Activated CD4-positive, alpha-beta T cell treated with anti-CD3 and anti-CD28 coated beads for 36 hours (primary cell): ENCODE measurements at regions not wholly inside any gene's neighbourhood (a gene's known extent, or its start where the extent isn't known, plus 50 kb on each side); places are given as distances from the start of the nearest gene placed in this dataset.

Experiments
- ATAC-seq: fragments of 200-7000 bp; cut with Tn5 transposase; one replicate; pipeline ENCODE4 v1.10.0; 2021; ENCODE audit warnings: mild to moderate bottlenecking, moderate library complexity
- CTCF ChIA-PET: fragments of 350-600 bp; sonication (Branson Sonifier 250); formaldehyde crosslinking; loops from one replicate; lab custom pipeline; 2021; ENCODE audit warnings: antibody characterized with exemption; lab: Charles Lee
- POLR2A ChIA-PET: fragments of 350-600 bp; sonication (Branson Sonifier 250); formaldehyde crosslinking; loops from one replicate; lab custom pipeline; 2021; ENCODE audit warnings: antibody characterized with exemption, inconsistent platforms; lab: Charles Lee
- DNase-seq: peaks from one replicate; pipeline ENCODE4 v3.0.0-alpha.2; 2020
- H3K27ac Mint-ChIP-seq: one replicate; pipeline ENCODE4 v1.8.0; 2021; ENCODE audit warnings: mixed read lengths
- H3K27me3 Mint-ChIP-seq: one replicate; pipeline ENCODE4 v1.8.0; 2021; ENCODE audit warnings: mixed read lengths
- H3K36me3 Mint-ChIP-seq: one replicate; pipeline ENCODE4 v1.8.0; 2021; ENCODE audit warnings: low read depth, mixed read lengths
- H3K4me1 Mint-ChIP-seq: one replicate; pipeline ENCODE4 v1.8.0; 2021; ENCODE audit warnings: mixed read lengths
- H3K4me3 Mint-ChIP-seq: one replicate; pipeline ENCODE4 v1.8.0; 2021; ENCODE audit warnings: mild to moderate bottlenecking, moderate library complexity, mixed read lengths
- H3K9me3 Mint-ChIP-seq: one replicate; pipeline ENCODE4 v1.8.0; 2021; ENCODE audit warnings: low read depth, mixed read lengths
- intact Hi-C, 2 experiments: fragments of 100-400 bp; cut with DNase I in 1 of 2; cut with micrococcal nuclease in 1 of 2; formaldehyde crosslinking; loops; one replicate each; pipeline versions ENCODE4 v1.14.2 to v1.15.1; 2022 to 2024; cut with DNase I, micrococcal nuclease

DNA sequence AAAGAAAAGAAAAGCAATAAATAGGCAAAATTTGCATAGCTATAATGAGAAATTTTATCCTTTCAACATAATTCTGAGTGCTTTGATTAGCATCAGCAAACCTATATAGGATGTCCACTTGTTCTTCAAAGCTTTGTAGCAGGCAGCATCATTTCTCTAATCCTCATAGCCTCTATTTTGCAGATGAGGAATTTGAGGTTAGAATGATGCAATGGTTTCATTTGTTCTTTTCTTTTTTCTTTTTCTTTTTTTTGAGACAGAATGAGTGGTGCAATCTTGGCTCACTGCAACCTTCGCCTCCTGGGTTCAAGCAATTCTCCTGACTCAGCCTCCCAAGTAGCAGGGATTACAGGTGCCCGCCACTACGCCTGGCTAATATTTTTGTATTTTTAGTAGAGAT lies 594.4 kb downstream of the TOX3 start:
- ChIA-PET CTCF (interaction anchor here (1.6 kb wide), 1 partner anchor 30 kb away, joined by 4 read pairs; no protein-coding TSS in a partner anchor), POLR2A (no interaction called here)
- no peak for ATAC-seq
- DNase-seq: no peak
- Mint-ChIP-seq H3K9me3 (no peaks in the 10 kb centered on the region), H3K27ac (no peak overlapping the region), H3K4me1 (no peaks in the 10 kb centered on the region), H3K36me3 (no peaks in the 10 kb centered on the region), H3K4me3 (no peak overlapping the region), H3K27me3 (no peaks in the 10 kb centered on the region)
- intact Hi-C loops: no loop called here

DNA sequence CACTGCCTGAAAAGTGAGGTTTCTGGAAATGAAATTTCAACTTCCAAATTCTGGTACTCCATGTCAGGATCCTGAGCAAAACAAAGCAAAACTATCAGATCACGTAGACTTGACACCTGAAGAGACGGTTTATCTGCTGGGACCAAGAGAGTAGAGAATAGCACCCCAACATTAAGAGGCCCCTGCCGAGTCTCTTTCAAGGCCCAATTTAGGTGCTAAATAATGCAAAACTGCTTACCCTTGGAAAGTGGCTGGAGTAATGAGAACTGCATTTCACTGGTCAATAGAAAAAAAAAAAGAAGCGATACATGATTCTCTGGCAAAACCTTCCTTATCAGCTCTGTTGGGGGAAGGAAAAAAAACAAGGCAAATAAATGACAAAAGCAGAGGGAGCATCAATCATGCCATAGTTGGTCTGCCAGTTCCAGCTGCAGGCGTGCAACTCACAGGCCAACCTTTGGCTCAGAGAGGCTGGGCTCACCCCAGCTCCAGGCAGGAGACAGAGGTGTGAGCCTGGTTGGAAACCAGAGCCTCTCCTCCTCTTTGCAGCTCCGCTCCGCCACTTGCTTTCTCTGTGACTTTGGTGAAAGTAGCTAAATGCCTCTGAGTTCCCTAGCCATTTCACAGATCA lies 595.2 kb downstream of the TOX3 start:
- Mint-ChIP-seq H3K9me3 (no peaks in the 10 kb centered on the region), H3K36me3 (no peaks in the 10 kb centered on the region), H3K27ac (no peak overlapping the region), H3K4me1 (no peaks in the 10 kb centered on the region), H3K27me3 (no peaks in the 10 kb centered on the region), H3K4me3 (no peak overlapping the region)
- ATAC-seq (no peak), DNase-seq (no peak)
- ChIA-PET CTCF (no interaction called here), POLR2A (no interaction called here)
- intact Hi-C loops: no loop called here

DNA sequence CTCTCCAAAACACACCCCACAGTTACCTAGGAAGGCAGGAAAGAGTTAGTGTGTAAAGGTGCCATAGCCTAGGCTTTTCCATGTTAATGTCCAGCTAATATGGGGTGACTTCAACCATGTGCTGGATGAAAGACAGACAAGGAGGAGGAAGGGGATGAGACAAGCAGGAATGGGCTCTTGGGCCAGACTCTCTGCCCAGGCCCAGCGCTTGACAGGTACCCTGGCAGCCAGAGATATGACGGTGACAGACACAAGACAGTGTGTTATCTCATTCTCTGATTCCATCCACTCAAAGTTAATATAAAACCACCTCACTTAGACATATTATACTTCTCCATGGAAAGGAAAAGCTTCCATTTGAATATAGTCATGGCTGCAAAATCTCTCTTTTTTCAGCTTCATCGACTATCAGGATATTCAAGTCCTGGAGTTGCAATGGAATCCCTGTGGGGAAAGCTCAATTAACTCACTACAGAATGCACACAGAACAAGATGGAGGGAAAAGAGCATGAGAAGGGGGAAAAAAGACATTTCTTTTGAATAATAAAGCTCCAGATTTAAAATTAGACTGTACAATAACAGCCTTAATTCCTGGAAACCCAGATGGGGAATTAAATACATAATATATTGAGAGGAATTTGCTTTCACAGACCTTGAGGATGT lies 596.7 kb downstream of the TOX3 start:
- Mint-ChIP-seq H3K9me3 (no peaks in the 10 kb centered on the region), H3K36me3 (no peaks in the 10 kb centered on the region), H3K4me1 (no peaks in the 10 kb centered on the region), H3K27ac (no peak overlapping the region), H3K27me3 (no peaks in the 10 kb centered on the region), H3K4me3 (no peak overlapping the region)
- POLR2A ChIA-PET: no interaction called here
- CTCF ChIA-PET: interaction anchor here (0.7 kb wide), 1 partner anchor 19 kb away, joined by 3 read pairs; no protein-coding TSS in a partner anchor
- DNase-seq: no peak
- no peak for ATAC-seq
- intact Hi-C loops: no loop called here

GRCh38 chr16:51949282-51949681 lies 597.7 kb downstream of the TOX3 start:
- ChIA-PET CTCF (no interaction called here), POLR2A (no interaction called here)
- Mint-ChIP-seq H3K27me3 (no peaks in the 10 kb centered on the region), H3K36me3 (no peaks in the 10 kb centered on the region), H3K4me1 (no peaks in the 10 kb centered on the region), H3K9me3 (no peaks in the 10 kb centered on the region), H3K27ac (no peak overlapping the region), H3K4me3 (no peak overlapping the region)
- DNase-seq (no peak), ATAC-seq (no peak)
- intact Hi-C loops: no loop called here

DNA sequence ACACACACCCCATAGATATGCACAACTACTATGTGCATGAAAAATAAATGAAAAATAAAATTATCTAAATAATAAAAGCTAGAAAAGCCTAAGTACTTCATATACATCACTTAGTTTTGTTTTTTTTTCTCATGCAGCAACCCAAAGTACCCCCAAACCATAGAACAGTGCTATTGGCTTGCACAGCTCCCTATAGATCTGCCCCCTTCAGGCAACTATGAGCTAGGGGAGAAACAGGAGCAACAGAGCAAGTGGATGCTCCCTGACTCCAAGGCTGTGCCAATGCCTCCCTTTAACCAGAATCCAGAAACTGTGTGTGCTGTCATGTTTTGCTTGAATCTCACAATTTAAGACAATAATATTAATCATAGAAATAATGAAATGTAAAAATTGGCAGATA lies 605.5 kb downstream of the TOX3 start:
- ChIA-PET CTCF (no interaction called here), POLR2A (no interaction called here)
- H3K4me1 Mint-ChIP-seq: no peaks in the 10 kb centered on the region
- no peaks in the 10 kb centered on the region for H3K36me3 Mint-ChIP-seq
- no peaks in the 10 kb centered on the region for H3K27me3 Mint-ChIP-seq
- no peak overlapping the region for H3K27ac Mint-ChIP-seq
- ATAC-seq: no peak
- no peak overlapping the region for H3K4me3 Mint-ChIP-seq
- peaks cover 4% of the 10 kb centered on the region for H3K9me3 Mint-ChIP-seq
- intact Hi-C loops: no loop called here
- DNase-seq: no peak

DNA sequence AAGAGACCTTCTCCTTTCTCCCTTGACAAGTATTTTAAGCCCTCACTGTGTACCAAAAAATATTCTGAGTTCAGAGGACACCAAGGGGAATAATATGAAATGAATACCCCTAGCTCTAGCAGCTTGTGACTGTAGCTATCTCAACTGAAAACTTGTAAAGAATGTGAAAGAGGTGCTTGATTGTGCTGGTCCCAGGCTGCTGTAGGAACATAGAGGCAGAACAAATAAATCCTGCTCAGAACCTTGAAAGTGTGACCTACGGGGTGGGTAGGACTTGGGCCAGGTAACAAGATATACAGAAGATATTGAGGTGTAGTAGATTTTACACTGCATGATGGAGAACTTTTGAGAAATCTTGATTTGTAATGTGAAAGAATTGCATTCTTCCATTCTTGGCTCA lies 606.8 kb downstream of the TOX3 start:
- H3K4me1 Mint-ChIP-seq: no peaks in the 10 kb centered on the region
- intact Hi-C loops: no loop called here
- CTCF ChIA-PET: no interaction called here
- no peak overlapping the region for H3K27ac Mint-ChIP-seq
- peaks cover 8% of the 10 kb centered on the region for H3K9me3 Mint-ChIP-seq
- H3K36me3 Mint-ChIP-seq: no peaks in the 10 kb centered on the region
- POLR2A ChIA-PET: no interaction called here
- H3K27me3 Mint-ChIP-seq: no peaks in the 10 kb centered on the region
- no peak for ATAC-seq
- DNase-seq: no peak
- no peak overlapping the region for H3K4me3 Mint-ChIP-seq

GRCh38 chr16:51939378-51939871 lies 607.5 kb downstream of the TOX3 start:
- no peaks in the 10 kb centered on the region for H3K27me3 Mint-ChIP-seq
- ATAC-seq (no peak), DNase-seq (no peak)
- CTCF ChIA-PET: no interaction called here
- H3K9me3 Mint-ChIP-seq: peaks cover 8% of the 10 kb centered on the region
- intact Hi-C loops: loop anchor here in 1 of 2 experiments (10.0 kb wide), 1 partner anchor 65 kb away; no protein-coding TSS in a partner anchor
- no peaks in the 10 kb centered on the region for H3K4me1 Mint-ChIP-seq
- H3K4me3 Mint-ChIP-seq: no peak overlapping the region
- no peaks in the 10 kb centered on the region for H3K36me3 Mint-ChIP-seq
- POLR2A ChIA-PET: no interaction called here
- H3K27ac Mint-ChIP-seq: no peak overlapping the region

GRCh38 chr16:51938861-51939260 lies 608.1 kb downstream of the TOX3 start:
- DNase-seq: no peak
- intact Hi-C loops: loop anchor here in 1 of 2 experiments (10.0 kb wide), 1 partner anchor 64 kb away; no protein-coding TSS in a partner anchor
- ATAC-seq: no peak
- Mint-ChIP-seq H3K4me1 (no peaks in the 10 kb centered on the region), H3K36me3 (no peaks in the 10 kb centered on the region), H3K9me3 (peaks cover 7% of the 10 kb centered on the region), H3K27ac (no peak overlapping the region), H3K4me3 (no peak overlapping the region), H3K27me3 (no peaks in the 10 kb centered on the region)
- CTCF ChIA-PET: no interaction called here
- POLR2A ChIA-PET: no interaction called here

DNA sequence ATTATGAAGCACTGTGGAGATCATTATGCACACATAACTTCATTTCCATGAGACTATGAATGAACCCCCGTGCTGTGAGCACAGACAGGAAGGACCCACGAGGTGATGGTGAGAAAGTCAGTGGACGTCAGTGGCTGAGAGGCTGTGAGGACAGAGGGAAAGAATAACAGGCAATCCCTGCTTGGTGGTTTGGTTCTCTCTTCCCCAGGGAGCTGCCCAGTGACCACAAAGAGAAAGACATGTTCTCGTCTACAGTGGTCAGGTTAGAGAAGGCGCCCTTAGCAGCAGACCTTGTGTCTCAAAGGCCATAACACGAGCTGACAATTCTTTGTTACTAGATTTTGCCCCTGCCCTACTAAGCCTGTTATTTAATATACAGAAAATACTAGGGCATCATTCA lies 609.2 kb downstream of the TOX3 start:
- Mint-ChIP-seq H3K36me3 (no peaks in the 10 kb centered on the region), H3K27me3 (no peaks in the 10 kb centered on the region), H3K27ac (no peak overlapping the region), H3K4me1 (no peaks in the 10 kb centered on the region), H3K4me3 (no peak overlapping the region), H3K9me3 (peaks cover 6% of the 10 kb centered on the region)
- ChIA-PET CTCF (interaction anchor here (0.6 kb wide), 1 partner anchor 290 kb away, joined by 3 read pairs; no protein-coding TSS in a partner anchor), POLR2A (no interaction called here)
- DNase-seq: no peak
- ATAC-seq: no peak
- intact Hi-C loops: loop anchor here in 1 of 2 experiments (10.0 kb wide), 1 partner anchor 63 kb away; no protein-coding TSS in a partner anchor

- POLR2A ChIA-PET: no interaction called here
- ATAC-seq (no peak), DNase-seq (no peak)
- intact Hi-C loops: loop anchor here in 1 of 2 experiments (10.0 kb wide), 1 partner anchor 62 kb away; no protein-coding TSS in a partner anchor
- H3K4me1 Mint-ChIP-seq: no peaks in the 10 kb centered on the region
- CTCF ChIA-PET: no interaction called here
- no peak overlapping the region for H3K27ac Mint-ChIP-seq
- H3K9me3 Mint-ChIP-seq: peaks cover 6% of the 10 kb centered on the region
- H3K27me3 Mint-ChIP-seq: no peaks in the 10 kb centered on the region
- H3K36me3 Mint-ChIP-seq: no peaks in the 10 kb centered on the region
- H3K4me3 Mint-ChIP-seq: no peak overlapping the region
These were observed 610.1 kb downstream of the TOX3 start for GRCh38 chr16:51936846-51937245.

DNA sequence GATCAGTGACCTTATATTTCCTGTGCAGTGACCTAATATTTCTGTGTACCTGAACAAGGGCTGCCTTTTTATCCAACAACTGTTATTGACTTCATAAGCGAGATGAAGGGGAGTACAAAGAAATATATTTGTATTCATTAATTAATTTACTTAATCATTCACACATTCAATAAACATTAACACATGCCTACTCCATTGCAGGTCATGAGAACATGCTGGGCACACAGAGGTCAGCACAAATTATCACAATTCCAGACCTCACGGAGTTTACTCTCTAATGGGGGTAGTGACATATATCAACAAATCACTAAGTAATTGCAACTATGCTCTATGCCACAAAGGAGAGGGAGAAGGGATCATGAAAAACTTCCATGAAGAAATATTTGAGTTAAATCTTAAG lies 614.6 kb downstream of the TOX3 start:
- no peak overlapping the region for H3K4me3 Mint-ChIP-seq
- peaks cover 6% of the 10 kb centered on the region for H3K9me3 Mint-ChIP-seq
- intact Hi-C loops: loop anchor here in 1 of 2 experiments (10.0 kb wide), 1 partner anchor 58 kb away; no protein-coding TSS in a partner anchor
- ATAC-seq (no peak), DNase-seq (no peak)
- no peaks in the 10 kb centered on the region for H3K4me1 Mint-ChIP-seq
- POLR2A ChIA-PET: no interaction called here
- H3K27me3 Mint-ChIP-seq: no peaks in the 10 kb centered on the region
- no peak overlapping the region for H3K27ac Mint-ChIP-seq
- H3K36me3 Mint-ChIP-seq: no peaks in the 10 kb centered on the region
- CTCF ChIA-PET: no interaction called here

DNA sequence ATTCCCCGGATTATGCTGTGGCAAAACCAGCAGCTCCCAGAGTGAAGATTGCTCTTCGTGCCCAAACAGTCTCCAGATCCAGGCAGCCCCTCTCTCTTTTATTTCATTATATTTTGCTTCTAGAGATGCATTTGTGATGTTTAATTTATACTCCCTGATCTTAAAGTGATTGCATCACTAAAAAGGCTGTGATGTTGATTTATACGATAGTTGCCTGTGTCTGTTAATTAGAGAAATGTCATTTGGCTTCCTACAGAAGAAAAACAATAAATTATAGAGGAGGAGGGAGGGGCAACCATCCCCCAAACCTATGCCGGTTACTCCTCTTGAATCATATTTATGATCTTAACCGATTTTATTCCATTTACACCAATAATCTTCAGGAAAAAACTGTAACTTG lies 615.3 kb downstream of the TOX3 start:
- Mint-ChIP-seq H3K4me3 (no peak overlapping the region), H3K27ac (no peak overlapping the region)
- intact Hi-C loops: loop anchor here in 1 of 2 experiments (10.0 kb wide), 1 partner anchor 57 kb away; no protein-coding TSS in a partner anchor

More for the DNA sequence above, 615.3 kb downstream of the TOX3 start:
- ChIA-PET CTCF (no interaction called here), POLR2A (no interaction called here)
- no peaks in the 10 kb centered on the region for H3K27me3 Mint-ChIP-seq
- H3K36me3 Mint-ChIP-seq: no peaks in the 10 kb centered on the region
- ATAC-seq: no peak
- H3K4me1 Mint-ChIP-seq: no peaks in the 10 kb centered on the region
- peaks cover 4% of the 10 kb centered on the region for H3K9me3 Mint-ChIP-seq
- DNase-seq: no peak
